Neural cell (in vitro differentiated cells): ENCODE measurements at regions not wholly inside any gene's neighbourhood (a gene's known extent, or its start where the extent isn't known, plus 50 kb on each side); places are given as distances from the start of the nearest gene placed in this dataset.

ENCODE experiments used
- CTCF ChIP-seq: fragments of 450-650 bp; IDR thresholded peaks from 2 replicates; pipeline ENCODE4 v1.5.1; 2014; ENCODE audit warnings: antibody characterized with exemption, mild to moderate bottlenecking, moderate library complexity; ENCODE audit not compliant: poor library complexity, severe bottlenecking
- EP300 ChIP-seq: fragments of 450-650 bp; conservative IDR thresholded peaks from 2 replicates; pipeline ENCODE4 v1.6.1; 2014; ENCODE audit warnings: antibody characterized with exemption, mild to moderate bottlenecking, moderate library complexity; ENCODE audit not compliant: poor library complexity, severe bottlenecking
- EZH2 ChIP-seq: fragments of 200-600, 300-800 bp; shearing (Covaris generic), sonication (generic); IDR thresholded peaks from 2 replicates; pipeline ENCODE4 v1.6.1; 2014; ENCODE audit warnings: antibody characterized with exemption, low read length, borderline replicate concordance, mild to moderate bottlenecking; ENCODE audit not compliant: insufficient read depth, poor library complexity, severe bottlenecking
- MXI1 ChIP-seq: fragments of 450-650 bp; conservative IDR thresholded peaks from 2 replicates; pipeline ENCODE4 v1.6.1; 2014; ENCODE audit warnings: antibody characterized with exemption, mild to moderate bottlenecking; ENCODE audit not compliant: poor library complexity, severe bottlenecking
- POLR2AphosphoS5 ChIP-seq: IDR thresholded peaks from 2 replicates; pipeline ENCODE4 v1.6.1; 2012
- REST ChIP-seq: IDR thresholded peaks from 2 replicates; pipeline ENCODE4 v1.6.1; 2012; ENCODE audit warnings: borderline replicate concordance
- SMC3 ChIP-seq: fragments of 450-650 bp; conservative IDR thresholded peaks from 2 replicates; pipeline ENCODE4 v1.6.1; 2014; ENCODE audit warnings: antibody characterized with exemption, mild to moderate bottlenecking, moderate library complexity; ENCODE audit not compliant: poor library complexity
- TAF1 ChIP-seq: IDR thresholded peaks from 2 replicates; pipeline ENCODE4 v1.6.1; 2012; ENCODE audit warnings: low read depth

- TF ChIP-seq CTCF: no peak
- TF ChIP-seq EZH2: no peak
- TF ChIP-seq EP300: no peak
- TF ChIP-seq REST: no peak
- TF ChIP-seq POLR2AphosphoS5: no peak
- TF ChIP-seq SMC3: no peak
- no peak for TF ChIP-seq TAF1
- no peak for TF ChIP-seq MXI1
Observed at GRCh38 chr9:74095925-74096324, 401.2 kb upstream of the RORB start.
